ENCODE measurements at regions not wholly inside any gene's neighbourhood (a gene's known extent, or its start where the extent isn't known, plus 50 kb on each side); places are given as distances from the start of the nearest gene placed in this dataset.

DNA sequence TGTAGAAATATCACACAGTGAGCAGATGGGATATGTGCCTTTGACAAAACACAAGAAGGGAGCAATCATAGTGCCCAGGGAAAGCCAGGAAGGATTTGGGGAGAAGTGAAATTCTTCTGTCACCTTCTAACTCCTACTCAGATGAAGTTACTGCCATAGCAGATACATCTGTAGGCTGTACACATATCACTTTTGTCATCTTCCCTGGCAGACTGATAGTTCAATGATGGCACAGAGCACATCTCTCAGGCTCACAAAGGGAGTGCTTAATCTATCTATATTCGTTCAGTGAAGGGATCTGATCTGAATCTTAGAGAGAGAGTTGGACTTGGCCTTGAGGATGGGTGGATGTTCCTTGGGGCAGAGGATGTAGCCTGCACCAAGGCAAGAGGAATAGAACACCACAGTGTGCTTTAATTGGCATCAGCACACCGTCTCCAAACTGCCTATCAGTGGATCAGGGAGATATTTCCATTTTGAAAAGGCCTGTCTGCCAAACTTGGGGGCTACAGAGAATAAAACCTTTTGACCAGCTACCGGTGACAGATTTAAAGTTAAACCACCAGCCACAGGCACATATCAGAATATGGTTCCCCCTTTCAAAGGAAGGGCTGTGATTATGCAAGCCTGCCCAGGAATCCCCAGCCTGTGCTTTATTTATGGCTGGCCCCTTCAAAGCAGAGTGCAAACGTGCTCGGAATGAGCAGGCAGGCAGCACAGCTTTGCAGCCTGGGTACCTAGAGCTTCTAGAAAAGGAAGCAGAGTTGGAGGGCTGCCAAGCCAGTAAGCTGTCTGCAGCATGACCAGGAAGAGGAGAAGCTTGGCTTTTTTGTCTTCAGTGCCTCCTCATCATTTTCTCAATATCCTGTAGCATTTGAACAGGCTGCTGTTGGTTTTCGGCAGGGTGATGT is 165.5 kb upstream of the DYRK2 start:
- TF ChIP-seq RCOR1 (IDR thresholded peaks at IDR 0.05; ENCODE audit: insufficient replicate concordance, low read length) (no peak), MAZ (IDR thresholded peaks at IDR 0.05; ENCODE audit: borderline replicate concordance, low read depth, low read length) (no peak), POLR2A (IDR thresholded peaks at IDR 0.05; ENCODE audit: low read depth, low read length) (no peak), FOS (IDR thresholded peaks at IDR 0.05; ENCODE audit: low read depth, low read length) (no peak), SMC3 (IDR thresholded peaks at IDR 0.05; ENCODE audit: low read depth, low read length) (no peak), MXI1 (IDR thresholded peaks at IDR 0.05; ENCODE audit: borderline replicate concordance, low read depth, low read length) (no peak), MAFK (IDR thresholded peaks at IDR 0.05; ENCODE audit: low read depth, low read length) (no peak)
- TF ChIP-seq, protein P1, sequence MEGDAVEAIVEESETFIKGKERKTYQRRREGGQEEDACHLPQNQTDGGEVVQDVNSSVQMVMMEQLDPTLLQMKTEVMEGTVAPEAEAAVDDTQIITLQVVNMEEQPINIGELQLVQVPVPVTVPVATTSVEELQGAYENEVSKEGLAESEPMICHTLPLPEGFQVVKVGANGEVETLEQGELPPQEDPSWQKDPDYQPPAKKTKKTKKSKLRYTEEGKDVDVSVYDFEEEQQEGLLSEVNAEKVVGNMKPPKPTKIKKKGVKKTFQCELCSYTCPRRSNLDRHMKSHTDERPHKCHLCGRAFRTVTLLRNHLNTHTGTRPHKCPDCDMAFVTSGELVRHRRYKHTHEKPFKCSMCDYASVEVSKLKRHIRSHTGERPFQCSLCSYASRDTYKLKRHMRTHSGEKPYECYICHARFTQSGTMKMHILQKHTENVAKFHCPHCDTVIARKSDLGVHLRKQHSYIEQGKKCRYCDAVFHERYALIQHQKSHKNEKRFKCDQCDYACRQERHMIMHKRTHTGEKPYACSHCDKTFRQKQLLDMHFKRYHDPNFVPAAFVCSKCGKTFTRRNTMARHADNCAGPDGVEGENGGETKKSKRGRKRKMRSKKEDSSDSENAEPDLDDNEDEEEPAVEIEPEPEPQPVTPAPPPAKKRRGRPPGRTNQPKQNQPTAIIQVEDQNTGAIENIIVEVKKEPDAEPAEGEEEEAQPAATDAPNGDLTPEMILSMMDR (conservative IDR thresholded peaks at IDR 0.05; ENCODE audit: low read depth, low read length), result no peak
